Right lung (tissue), 2 donors: ENCODE measurements at regions not wholly inside any gene's neighbourhood (a gene's known extent, or its start where the extent isn't known, plus 50 kb on each side); places are given as distances from the start of the nearest gene placed in this dataset.

Experiments
- DNase-seq, 2 donors: peaks; one replicate each; pipeline ENCODE4 v3.0.0-alpha.2; 2013

DNA sequence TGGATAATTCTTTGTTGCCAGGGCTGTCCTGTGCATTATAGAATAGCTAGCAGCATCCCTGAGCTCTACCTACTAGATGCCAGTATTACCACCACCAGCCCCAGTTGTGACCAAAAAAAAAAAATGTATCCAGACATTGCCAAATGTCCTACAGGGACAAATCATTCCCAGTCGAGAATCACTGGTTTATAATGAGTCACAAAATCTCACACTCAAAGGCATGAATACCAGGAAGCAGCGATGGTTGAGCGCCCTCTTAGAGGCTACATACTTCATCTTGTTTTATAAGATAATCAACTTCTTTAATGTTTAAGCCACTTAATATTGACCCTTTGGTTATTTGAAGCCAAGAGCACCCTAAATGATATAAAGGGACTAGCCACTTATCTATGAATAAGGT lies 297.3 kb downstream of the DHX15 start:
- no peak for DNase-seq

DNA sequence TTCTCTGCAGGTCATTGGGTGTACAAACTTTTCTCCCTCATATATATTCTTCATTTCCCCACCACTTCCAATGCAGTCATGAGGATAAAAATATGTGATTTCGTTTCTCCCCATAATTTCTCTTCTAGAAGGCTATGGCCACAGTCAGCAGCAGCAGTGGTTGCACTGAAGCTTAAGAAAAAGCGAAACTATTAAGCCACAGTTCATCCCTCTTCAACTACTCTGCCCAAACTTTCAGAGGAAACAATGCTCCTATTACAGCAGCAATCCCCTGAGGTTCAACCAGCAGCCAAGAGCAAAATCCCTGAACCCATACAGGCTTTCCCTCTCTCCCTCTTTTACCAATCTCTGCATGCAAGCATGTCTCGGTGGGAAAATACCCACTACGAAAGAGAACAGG lies 298.6 kb downstream of the DHX15 start:
- DNase-seq = no peak

DNA sequence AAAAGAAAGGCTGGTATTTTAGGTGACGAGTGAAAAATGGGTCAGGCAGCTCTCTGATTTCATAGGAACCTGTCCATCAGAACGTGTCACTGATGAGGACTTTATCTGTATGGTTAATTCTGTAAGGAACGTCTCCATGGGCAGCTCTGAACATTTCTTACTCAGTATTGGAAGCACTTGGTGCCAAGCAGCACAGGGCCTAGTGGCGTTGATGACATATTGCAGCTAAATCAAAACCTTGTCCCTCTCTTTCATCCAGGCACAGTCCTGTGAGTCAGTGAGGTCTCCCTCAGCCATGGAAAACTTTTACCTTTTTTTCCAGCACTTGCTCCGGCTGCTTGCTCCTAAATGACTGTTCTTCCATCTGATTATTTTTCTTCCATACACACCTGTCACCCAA lies 301.9 kb downstream of the DHX15 start:
- no peak for DNase-seq

DNA sequence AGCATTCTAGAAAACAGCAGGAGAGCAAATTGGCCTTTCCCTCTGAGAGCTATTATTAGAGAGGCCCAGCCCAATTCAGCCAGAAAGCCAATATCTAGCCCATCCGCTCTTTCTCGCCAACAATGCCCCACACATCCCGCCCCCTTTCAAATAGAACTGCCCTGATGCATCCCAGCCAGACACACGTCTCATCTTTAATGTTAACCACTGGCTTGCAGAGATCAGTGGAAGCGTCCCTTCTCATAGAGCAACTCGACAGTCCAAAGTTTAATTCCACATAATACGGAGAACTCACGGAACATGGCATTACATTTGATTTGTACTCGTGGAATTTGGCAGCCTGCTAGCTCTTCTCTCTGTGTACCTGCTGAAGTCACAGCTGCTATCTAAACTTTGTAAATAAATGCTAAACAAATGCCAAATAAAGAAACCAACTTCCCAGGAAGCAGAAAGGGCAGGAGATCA lies 304.4 kb downstream of the DHX15 start:
- no peak for DNase-seq

DNA sequence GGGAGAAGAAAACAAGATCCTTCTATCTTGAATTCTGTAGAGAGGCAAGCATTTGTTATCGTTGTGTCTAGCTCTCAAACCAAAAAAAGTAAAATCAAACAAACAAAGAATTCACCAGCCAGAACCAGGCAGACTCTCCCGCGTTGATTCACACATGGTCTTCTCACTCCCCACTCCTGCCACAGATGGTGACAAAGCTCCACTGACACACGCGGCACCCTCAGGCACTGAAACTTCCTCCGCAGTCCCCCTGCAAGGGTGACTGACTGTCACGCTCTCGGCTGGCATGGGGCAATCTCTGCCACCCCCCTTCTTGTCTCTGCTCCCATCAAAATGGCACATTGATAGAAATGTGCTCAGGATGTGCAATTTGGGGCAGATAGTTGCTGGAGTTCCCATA lies 304.9 kb downstream of the DHX15 start:
- DNase-seq = no peak

DNA sequence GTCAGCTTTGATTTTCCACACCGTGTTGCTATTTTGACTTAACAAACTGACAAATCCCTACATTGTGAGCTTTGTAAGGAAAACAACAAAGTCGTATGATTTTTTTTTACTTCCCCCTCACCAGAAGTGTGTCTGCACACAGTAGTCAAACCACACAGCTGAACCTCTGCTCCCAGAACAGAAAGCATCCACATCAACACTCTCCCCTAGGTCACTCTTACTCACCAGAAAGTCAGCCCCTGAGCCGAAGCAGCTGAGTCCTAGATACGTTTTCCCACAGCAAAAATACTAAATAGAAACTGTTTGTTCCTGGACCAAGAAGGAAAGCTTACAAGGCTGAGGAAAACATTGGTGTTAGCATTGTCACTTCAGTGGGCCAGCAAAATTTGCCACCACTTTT lies 305.7 kb downstream of the DHX15 start:
- no peak for DNase-seq

DNA sequence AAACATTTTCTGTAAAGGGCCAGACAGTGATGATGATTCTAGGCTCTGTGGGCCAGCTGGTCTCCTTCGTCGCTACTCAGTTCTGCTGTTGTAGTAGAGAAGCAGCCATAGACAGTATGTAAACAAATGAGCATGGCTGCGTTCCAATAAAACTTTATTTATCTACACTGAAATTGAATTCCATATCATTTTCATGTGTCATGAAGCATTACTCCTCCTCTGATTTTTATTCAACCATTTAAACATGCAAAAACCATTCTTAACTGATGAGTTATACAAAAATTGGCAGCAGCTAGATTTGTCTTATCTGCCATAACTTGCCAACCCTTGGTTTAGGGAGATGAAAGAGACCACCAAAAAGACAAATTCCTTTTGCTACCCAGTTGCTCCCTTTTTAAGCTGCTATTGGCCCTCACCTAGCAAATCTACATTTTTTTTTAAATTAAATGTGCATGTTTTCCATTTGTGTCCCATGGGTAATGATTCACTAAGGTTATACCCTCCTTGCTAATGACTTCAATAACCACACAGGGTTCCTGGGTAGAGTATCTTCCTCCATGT lies 309.9 kb downstream of the DHX15 start:
- peak in 1 of 2 donors; percentile 4 for DNase-seq

DNA sequence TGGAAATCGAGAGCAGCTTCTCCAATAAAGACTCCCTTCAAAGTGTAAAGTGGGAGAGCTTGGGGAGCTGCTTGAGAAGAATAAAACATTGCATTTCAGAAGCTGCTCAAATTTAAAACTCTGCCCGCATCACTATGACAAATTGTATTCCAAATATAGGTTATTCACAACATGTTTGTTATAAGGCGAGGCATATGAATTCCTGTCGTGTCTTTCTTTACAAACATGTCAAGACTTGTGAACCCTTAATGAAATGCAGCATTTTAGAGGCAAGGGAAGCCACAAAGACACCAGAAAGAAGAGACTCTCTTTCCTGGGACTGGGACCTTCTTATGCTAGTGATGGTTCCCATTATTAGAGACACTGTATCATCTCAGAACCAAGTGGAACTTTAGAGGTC lies 311.2 kb downstream of the DHX15 start:
- no peak for DNase-seq

DNA sequence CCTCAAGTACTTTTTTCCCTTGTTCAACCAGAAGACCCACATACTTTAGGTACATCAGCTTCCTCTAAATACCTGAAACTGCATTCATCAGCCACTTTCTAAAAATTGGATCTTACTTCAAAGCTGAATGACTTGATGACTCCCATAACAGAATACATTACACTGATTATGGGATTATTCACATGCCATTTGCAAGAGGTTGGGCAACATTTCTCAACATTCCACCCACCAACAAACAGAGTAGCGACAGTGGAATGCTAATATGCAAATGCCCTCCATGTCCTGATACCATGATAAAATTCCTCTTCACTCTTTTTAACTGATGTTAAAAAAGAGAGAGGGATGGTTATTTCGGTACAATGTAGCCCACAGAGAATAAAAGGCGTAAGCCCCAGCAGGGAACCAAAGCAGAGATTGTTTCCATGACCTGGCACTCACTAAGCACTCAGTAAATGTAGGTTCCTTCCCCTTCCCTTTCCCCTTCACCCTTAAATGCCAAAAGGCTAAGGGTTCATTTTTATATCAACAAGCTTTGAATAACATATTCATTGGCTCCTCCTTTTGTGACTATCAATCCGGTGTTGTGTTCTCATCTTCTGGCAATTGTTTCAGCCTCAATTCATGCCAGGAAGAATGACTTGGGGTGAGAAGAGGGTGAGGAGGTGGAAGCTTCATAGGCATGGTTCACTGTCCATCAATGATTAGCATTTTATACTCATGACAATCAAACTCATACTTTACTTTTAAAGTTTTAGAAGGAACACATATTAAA lies 317.2 kb downstream of the DHX15 start:
- peak in 1 of 2 donors; percentile 6 for DNase-seq

DNA sequence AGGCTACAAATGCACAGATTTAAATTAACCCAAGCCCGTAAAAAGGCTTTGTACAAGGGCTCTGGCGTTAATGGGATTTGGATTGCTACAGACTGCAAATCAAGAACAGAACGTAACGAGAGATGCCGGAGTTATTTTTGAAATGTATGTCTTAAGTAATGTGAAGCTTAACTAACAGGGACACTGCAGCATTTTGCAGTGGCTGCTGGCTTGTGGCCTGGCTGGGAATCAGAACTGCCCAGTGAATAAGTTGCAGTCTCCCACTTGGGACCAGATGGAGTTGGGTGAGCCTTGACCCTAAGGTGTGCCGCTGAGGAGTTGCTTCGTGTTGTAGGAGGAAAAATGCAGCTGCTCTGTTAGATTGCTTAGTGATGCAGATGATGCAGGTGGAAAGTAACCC lies 318.4 kb downstream of the DHX15 start:
- DNase-seq = no peak

DNA sequence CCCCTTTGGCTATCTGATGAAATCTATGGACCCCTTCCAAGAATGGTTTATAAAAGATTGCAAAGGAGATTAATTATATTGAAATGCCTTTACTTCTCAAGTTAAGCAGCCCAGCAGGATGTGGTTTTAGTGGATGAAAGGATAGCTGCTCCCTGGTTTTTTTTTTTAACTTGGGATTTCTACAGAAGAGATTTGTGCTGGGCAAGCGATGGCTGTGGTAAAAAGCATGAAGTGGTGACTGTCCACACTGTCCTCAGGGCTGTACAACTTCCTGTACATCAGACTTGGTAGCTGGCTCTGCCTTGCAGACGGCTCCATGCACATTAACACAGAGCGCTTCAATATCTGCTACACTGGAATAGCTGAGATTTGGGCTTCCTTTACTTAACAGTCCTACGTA lies 321.7 kb downstream of the DHX15 start:
- no peak for DNase-seq

DNA sequence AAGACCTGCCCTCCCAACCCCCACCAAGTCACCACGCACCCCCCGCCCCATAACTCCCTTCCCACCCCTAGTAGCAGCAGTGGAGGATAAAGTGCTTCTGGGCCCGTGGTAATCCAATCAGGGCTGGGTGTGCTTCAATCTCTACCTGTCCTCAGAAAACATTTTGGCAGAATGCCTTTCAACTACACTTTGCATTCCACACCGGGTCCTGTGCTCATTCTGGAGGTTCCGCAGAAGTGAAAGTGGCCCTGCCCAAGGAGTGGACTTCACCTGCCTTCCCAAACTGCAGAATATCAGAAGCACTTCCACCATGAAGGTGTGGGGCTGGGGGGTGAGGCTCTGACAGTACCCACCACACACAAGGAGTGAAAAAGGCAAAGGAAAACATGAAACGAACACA lies 322.3 kb downstream of the DHX15 start:
- peak in 1 of 2 donors; percentile 14 for DNase-seq

DNA sequence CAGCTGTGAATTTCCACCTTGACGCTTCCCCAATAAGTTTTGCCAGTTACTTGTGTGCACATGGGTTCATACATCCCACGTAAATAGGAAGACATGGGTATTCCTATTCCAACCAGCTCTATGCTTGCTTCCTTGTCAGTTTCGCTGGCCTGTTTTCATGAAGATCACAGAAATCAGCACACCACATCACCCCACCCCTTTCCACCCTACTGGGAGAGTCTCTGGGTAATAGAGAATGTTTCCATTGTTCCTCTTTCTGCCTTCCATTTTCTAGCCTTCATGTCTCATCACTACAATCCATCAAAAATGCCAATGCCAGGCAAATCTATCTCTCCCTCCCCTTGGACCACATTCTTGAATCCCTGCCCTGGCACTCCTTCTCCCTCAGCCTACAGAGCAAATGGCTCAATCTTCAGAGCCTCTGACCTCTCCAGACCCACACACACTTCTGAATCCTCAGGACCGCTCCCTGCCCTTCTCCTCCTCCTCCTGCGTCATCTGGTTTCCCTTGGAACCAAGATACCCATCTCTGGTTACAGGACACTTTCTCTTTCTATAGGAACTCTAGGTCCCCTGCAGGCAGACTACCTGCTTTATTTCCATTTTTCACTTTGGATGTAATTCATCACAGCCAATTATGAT lies 323.3 kb downstream of the DHX15 start:
- DNase-seq = no peak

DNA sequence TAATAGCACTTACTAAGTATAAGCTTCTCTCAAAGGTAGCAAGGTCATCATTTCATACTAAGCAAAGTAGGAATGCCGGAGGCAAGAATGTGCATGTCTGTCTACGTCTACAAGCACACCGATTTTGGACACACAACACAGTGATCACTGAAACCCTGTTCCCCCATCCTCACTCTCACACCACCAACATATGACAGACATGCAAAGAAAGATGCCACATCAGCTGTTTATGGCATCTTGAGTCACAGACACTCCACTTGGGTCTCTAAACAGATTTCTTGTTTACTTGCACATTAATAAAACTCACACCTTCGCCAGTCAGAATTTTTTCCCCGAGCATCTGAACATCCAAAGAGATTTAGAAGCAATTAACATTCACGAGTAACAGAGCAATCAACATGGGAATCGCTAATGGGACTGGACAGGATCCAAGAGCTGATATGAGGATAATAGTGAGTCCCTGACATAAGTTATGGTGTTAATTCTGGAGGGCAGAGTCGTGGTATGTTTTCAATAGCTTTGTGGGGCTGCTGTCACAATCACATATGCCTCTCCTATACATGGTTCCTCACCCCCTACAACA lies 324.1 kb downstream of the DHX15 start:
- DNase-seq = no peak

DNA sequence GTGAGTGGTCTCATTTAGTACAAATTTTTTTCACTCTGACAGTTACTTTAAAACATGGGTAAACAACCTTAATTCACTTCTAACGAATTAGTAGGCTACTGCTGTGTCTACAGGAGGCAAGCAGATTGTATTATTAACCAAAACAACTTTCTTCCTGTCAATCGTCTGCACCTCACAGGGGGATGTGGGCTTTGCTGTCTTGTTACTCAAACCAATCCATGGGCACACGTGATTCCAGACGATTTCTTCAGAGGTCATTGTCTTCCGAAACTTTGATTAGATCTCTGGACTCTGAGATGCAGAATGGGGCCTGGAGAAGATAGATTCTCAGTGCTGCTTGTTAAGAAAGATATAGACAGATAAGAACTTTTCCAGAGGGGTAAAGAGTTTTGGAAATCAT lies 327.8 kb downstream of the DHX15 start:
- DNase-seq = no peak

DNA sequence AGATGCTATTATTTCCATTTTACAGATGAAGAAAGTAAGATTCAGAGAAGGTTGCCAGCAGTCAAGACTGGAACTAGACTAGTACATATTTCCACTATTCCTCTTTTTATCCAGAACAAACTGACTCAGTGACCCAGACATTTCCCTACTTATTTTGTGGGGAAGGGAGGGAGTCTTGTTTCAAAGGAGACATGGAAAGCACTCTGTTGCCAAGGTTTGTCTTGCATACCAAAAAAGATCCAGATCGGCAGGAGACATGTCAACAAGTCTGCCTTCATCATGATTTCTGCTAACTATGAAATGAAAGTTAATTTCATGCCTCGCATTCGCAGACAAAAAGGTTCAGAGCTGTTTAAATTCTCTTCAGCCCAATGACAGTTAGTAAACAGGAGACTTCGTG lies 328.3 kb downstream of the DHX15 start:
- DNase-seq = no peak

DNA sequence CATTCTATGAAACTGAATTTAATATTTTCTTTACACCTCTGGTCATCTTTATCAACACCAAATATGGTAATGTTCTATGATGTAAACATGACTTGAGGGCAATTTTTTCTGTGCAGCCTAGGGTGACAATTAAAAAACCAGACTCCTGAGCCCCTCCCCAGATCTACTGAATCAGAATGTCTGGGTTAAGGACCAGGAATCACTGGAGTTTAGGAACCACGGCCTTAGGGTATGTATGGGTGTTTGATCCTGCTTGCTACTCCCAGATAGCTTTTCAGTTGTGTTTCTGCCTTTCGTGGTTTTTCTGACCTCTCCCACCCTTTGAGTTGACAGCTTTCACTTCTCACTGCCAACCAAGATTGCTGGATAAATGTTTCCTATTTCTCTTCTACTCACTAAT lies 332.2 kb downstream of the DHX15 start:
- no peak for DNase-seq

DNA sequence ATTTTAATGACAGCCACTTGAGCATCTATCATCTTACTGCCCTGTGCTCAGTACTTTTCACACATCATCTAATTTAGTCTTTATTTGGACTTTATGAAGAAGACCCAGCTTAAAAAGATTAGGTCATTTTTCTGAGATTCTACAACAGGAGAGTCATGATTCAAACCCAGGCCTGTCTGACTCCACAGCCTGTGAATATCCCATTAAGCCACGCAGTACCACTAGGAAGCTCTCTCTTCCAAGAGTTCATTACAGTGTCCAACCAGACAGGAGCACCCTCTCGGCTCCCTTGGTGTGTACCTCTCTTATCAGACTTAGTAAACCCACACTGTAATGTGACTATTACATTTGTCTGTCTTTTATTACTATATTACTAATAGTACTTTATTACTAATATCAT lies 332.8 kb downstream of the DHX15 start:
- no peak for DNase-seq

DNA sequence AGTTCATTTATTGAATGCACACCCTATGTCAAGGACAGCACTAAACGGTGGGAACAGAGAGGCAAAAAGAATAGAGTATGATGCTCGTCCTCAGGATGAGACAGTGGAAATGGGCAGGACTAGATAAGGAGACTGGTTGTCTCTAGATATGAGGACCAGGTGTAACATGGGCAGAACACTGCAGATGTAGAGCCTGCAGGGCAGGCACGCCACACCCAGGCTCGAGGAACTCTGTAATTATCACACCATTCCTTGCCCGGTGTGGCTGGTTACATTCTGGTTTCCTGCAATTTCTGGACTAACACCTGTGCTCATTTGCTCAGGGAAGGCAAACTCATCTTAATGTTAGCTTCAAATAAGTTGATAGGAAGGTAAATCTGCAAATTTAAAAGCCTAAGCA lies 334.4 kb downstream of the DHX15 start:
- DNase-seq = no peak

DNA sequence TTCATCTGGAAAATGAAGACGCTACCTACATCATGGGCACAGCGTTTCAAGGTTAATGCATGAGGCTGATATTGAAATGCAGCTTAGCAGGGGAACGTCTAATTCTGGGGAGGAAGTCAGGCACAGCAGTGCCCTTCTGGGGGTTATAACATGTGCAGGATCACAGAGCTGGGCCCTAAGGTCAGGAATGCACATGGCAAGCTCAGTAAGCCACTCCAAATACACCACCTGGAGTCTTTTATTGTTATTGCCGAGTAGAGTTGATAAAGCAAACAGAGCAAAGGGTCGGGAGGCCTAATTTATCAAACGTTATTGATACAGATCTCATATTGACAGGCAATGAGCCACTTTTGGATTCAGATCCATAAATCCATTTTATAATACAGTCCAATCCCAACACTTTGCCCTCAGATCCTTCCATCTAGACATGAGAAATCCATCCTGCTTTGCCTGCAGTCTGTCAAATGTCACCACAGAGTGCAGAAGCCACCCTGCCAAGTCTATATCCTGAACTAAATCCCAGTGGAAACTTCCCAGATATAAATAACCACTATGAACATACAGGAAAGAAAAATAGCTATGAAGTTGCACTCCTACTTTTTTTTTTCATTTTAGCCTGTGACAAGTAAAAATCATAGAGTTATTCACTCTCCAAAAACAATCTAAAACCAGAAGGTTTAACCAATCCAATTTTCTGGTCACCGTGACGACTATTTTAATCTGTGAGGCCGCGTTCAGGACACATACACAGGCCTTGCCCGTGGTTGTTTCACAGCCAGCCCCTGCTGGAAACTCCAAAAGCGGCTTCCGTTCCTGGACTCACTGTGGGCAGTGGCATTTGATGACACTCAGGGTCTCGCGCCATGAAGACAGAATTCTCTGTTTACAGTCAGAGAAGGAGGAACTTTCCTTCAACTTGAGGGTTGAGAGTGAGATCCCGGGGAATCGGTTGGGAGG lies 335.4 kb downstream of the DHX15 start:
- peak in 1 of 2 donors; percentile 22 for DNase-seq

DNA sequence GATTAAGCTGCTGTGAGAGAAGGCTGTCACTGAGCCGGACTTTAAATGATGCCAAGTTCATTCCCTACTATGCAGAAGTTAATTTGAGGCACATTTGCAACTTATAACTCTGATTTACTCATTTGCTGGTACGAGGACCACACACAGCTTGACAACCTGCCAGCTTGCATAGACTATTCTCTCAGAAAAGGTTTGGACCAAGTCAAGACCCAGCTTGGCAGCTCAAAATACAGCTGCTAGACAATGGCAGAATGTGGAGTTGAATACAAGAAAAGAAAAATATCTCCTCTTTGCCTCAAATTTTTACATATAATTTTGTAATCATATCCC lies 338.9 kb downstream of the DHX15 start:
- no peak for DNase-seq
